HFF-Myc (cell line): ENCODE measurements at regions not wholly inside any gene's neighbourhood (a gene's known extent, or its start where the extent isn't known, plus 50 kb on each side); places are given as distances from the start of the nearest gene placed in this dataset.

ENCODE experiments used
- DNase-seq: peaks from one replicate; pipeline ENCODE4 v3.0.0-alpha.2; 2011; ENCODE audit warnings: low read depth; ENCODE audit errors: extremely low read depth
- H3K4me3 ChIP-seq: replicated peaks from 2 replicates; pipeline ENCODE4 v1.5.1; 2011; ENCODE audit warnings: low read depth, mild to moderate bottlenecking, control low read depth, low read length
- CTCF ChIP-seq: IDR thresholded peaks from 2 replicates; pipeline ENCODE4 v1.5.1; 2012; ENCODE audit warnings: mild to moderate bottlenecking, low read depth, low read length, control low read depth; ENCODE audit errors: missing control alignments

- TF ChIP-seq CTCF, result no peak
- no peak overlapping the region for H3K4me3 ChIP-seq
- no peak for DNase-seq
Observed at GRCh38 chr4:107138433-107138832, 102.3 kb upstream of the DKK2 start.

GRCh38 chr4:107133965-107134653 lies 98.0 kb upstream of the DKK2 start:
- no peak for TF ChIP-seq CTCF
- no peak overlapping the region for H3K4me3 ChIP-seq
- no peak for DNase-seq

- no peak for DNase-seq
- no peak overlapping the region for H3K4me3 ChIP-seq
- no peak for TF ChIP-seq CTCF
Observed at GRCh38 chr4:107131295-107131694, 95.2 kb upstream of the DKK2 start.

GRCh38 chr4:107130157-107130556 lies 94.0 kb upstream of the DKK2 start:
- TF ChIP-seq CTCF, result no peak
- DNase-seq, result no peak

GRCh38 chr4:107129611-107130010 lies 93.5 kb upstream of the DKK2 start:
- TF ChIP-seq CTCF, result no peak
- no peak overlapping the region for H3K4me3 ChIP-seq
- DNase-seq, result no peak

More at GRCh38 chr4:107130157-107130556, 94.0 kb upstream of the DKK2 start:
- H3K4me3 ChIP-seq, result no peak overlapping the region

GRCh38 chr4:107129076-107129475 lies 93.0 kb upstream of the DKK2 start:
- no peak for DNase-seq
- no peak for TF ChIP-seq CTCF
- H3K4me3 ChIP-seq, result no peak overlapping the region

- no peak overlapping the region for H3K4me3 ChIP-seq
- DNase-seq, result no peak
- TF ChIP-seq CTCF, result no peak
Observed at GRCh38 chr4:107128116-107128515, 92.0 kb upstream of the DKK2 start.
